ENCODE measurements at regions not wholly inside any gene's neighbourhood (a gene's known extent, or its start where the extent isn't known, plus 50 kb on each side); places are given as distances from the start of the nearest gene placed in this dataset.

GRCh38 chr14:22449600-22449905 is 139.5 kb downstream of the DAD1 start:
- TF ChIP-seq CTCF (IDR thresholded peaks at IDR 0.05): no peak
- no peak for TF ChIP-seq POLR2A (IDR thresholded peaks at IDR 0.05)
